Type B pancreatic cell (in vitro differentiated cells): ENCODE measurements at regions not wholly inside any gene's neighbourhood (a gene's known extent, or its start where the extent isn't known, plus 50 kb on each side); places are given as distances from the start of the nearest gene placed in this dataset.

Experiments used
- DNase-seq: peaks from one replicate; pipeline ENCODE4 v3.0.0; 2021; ENCODE audit warnings: mixed read lengths; ENCODE audit not compliant: unreplicated experiment; ENCODE audit errors: extremely low spot score
- H3K27ac Mint-ChIP-seq: 2 replicates; pipeline ENCODE4 v1.8.0; 2021; ENCODE audit warnings: mild to moderate bottlenecking, mixed read lengths
- H3K27me3 Mint-ChIP-seq: 2 replicates; pipeline ENCODE4 v1.8.0; 2021; ENCODE audit warnings: mixed read lengths
- H3K36me3 Mint-ChIP-seq: 2 replicates; pipeline ENCODE4 v1.8.0; 2021; ENCODE audit warnings: mixed read lengths
- H3K4me1 Mint-ChIP-seq: one replicate; pipeline ENCODE4 v1.8.0; 2021; ENCODE audit warnings: mixed read lengths; ENCODE audit not compliant: unreplicated experiment
- H3K4me3 Mint-ChIP-seq: 2 replicates; pipeline ENCODE4 v1.8.0; 2021; ENCODE audit warnings: mild to moderate bottlenecking, mixed read lengths
- H3K9me3 Mint-ChIP-seq: 2 replicates; pipeline ENCODE4 v1.8.0; 2021; ENCODE audit warnings: mixed read lengths
- CTCF ChIP-seq: fragments of 200-600 bp; sonication (generic); conservative IDR thresholded peaks from 2 replicates; pipeline ENCODE4 v1.5.0; 2021; ENCODE audit warnings: antibody characterized with exemption, mild to moderate bottlenecking

- H3K9me3 Mint-ChIP-seq = no peaks in the 10 kb centered on the region
- no peaks in the 10 kb centered on the region for H3K36me3 Mint-ChIP-seq
- TF ChIP-seq CTCF = no peak
- no peak overlapping the region for H3K27ac Mint-ChIP-seq
- no peaks in the 10 kb centered on the region for H3K4me1 Mint-ChIP-seq
- DNase-seq = no peak
- H3K27me3 Mint-ChIP-seq = no peaks in the 10 kb centered on the region
- H3K4me3 Mint-ChIP-seq = no peak overlapping the region
Measured at GRCh38 chr6:134866563-134866962, 83.3 kb downstream of the ALDH8A1 start.

DNA sequence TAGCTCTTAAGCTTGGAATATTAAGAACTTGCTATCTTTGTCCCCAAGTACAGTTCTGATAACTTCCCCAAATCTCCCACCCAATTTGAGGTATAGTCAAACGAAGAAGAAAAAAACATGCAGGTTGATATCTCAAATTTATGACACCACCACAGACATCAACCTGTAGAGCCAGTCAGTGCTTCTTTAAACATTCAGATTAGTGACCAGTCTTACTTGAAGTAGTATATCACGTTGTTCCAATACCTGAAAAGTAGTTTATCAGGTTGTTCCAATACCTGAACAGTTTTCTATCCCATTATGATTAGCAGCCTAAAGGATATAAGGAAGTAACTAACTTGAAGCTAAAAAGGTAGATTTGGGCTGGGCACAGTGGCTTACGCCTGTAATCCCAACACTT is 85.3 kb downstream of the ALDH8A1 start:
- DNase-seq = no peak
- no peak for TF ChIP-seq CTCF
- no peak overlapping the region for H3K4me3 Mint-ChIP-seq
- H3K27ac Mint-ChIP-seq = no peak overlapping the region
- H3K36me3 Mint-ChIP-seq = no peaks in the 10 kb centered on the region
- no peaks in the 10 kb centered on the region for H3K4me1 Mint-ChIP-seq
- H3K27me3 Mint-ChIP-seq = no peaks in the 10 kb centered on the region
- H3K9me3 Mint-ChIP-seq = no peaks in the 10 kb centered on the region

- DNase-seq = no peak
- Mint-ChIP-seq H3K4me1 (no peaks in the 10 kb centered on the region), H3K4me3 (no peak overlapping the region), H3K27me3 (no peaks in the 10 kb centered on the region), H3K9me3 (no peaks in the 10 kb centered on the region), H3K36me3 (no peaks in the 10 kb centered on the region), H3K27ac (no peak overlapping the region)
- TF ChIP-seq CTCF = no peak
Measured at GRCh38 chr6:134863763-134864510, 86.0 kb downstream of the ALDH8A1 start.

- no peaks in the 10 kb centered on the region for H3K36me3 Mint-ChIP-seq
- no peak for TF ChIP-seq CTCF
- no peak overlapping the region for H3K27ac Mint-ChIP-seq
- H3K27me3 Mint-ChIP-seq = no peaks in the 10 kb centered on the region
- H3K4me3 Mint-ChIP-seq = no peak overlapping the region
- DNase-seq = no peak
- peaks cover 30% of the 10 kb centered on the region for H3K4me1 Mint-ChIP-seq
- no peaks in the 10 kb centered on the region for H3K9me3 Mint-ChIP-seq
Measured at GRCh38 chr6:134854366-134854765, 95.5 kb downstream of the ALDH8A1 start.

DNA sequence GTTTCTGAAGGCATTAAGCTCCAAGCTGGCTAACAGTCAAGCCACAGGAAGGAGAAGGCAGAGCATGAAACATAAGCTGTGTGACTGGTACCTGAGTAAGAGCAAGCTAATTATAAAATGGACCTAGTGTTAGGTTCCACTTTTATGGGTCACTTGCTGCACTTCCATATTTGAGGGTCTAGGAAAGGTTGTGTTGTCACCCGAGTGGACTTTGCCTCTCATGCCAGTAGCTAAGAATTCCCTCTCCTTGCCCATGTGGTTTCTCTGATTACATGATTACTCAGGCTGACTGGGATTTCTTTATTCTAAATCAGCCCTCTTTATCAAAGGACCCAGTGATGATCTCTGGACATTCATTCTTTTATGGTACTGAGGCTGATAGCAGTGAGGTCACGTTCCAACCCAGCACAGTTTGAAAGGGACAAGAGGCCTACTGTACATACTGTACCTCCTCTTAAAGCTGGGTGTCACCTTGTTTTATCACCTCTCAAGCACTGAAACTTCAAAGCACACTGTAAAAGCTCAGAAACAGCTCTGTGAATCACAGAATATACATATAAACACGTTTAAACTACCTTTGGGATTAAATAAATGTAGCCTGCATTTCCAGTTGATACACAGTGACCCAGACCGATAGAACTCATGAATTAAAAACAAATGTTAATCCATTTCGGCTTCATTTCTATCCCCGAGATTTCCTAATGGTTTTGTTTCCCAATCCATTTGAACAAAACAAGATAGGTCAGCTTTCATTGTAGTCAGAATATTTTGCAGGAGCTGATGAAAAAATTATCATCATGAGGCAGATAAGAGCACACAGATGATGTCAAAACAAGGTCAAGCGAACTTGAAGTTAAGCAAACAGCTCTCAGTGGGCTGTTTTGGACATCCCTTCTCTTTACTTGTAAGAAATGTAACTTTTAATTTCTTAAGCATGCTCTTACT is 96.5 kb downstream of the ALDH8A1 start:
- no peaks in the 10 kb centered on the region for H3K9me3 Mint-ChIP-seq
- no peak overlapping the region for H3K4me3 Mint-ChIP-seq
- TF ChIP-seq CTCF = no peak
- H3K27me3 Mint-ChIP-seq = no peaks in the 10 kb centered on the region
- H3K27ac Mint-ChIP-seq = no peak overlapping the region
- peaks cover 30% of the 10 kb centered on the region for H3K4me1 Mint-ChIP-seq
- H3K36me3 Mint-ChIP-seq = no peaks in the 10 kb centered on the region
- no peak for DNase-seq
